ENCODE measurements at regions not wholly inside any gene's neighbourhood (a gene's known extent, or its start where the extent isn't known, plus 50 kb on each side); places are given as distances from the start of the nearest gene placed in this dataset.

GRCh38 chr6:54050750-54051149 is 60.5 kb upstream of the MLIP start:
- H2AFZ ChIP-seq (ENCODE audit: low read depth, low read length) = no peak overlapping the region
- H3K27ac ChIP-seq (ENCODE audit: low read depth, low read length) = no peak overlapping the region
- H3K79me2 ChIP-seq (ENCODE audit: insufficient read depth, low read length) = no peaks in the 10 kb centered on the region
- Mint-ChIP-seq H3K9me3 (ENCODE audit: unreplicated experiment) (no peaks in the 10 kb centered on the region), H3K4me3 (ENCODE audit: unreplicated experiment) (no peak overlapping the region), H3K36me3 (ENCODE audit: low read depth, unreplicated experiment) (no peaks in the 10 kb centered on the region), H3K4me1 (ENCODE audit: low read depth, unreplicated experiment) (peaks cover 14% of the 10 kb centered on the region), H3K27ac (ENCODE audit: unreplicated experiment) (no peak overlapping the region), H3K27me3 (ENCODE audit: low read depth, unreplicated experiment) (no peaks in the 10 kb centered on the region)
- H3K36me3 ChIP-seq (ENCODE audit: insufficient read depth, low read length) = no peaks in the 10 kb centered on the region
- H3K9me3 ChIP-seq (ENCODE audit: insufficient read depth, low read depth, low read length) = no peaks in the 10 kb centered on the region
- no peak for DNase-seq (ENCODE audit: low read depth)
- TF ChIP-seq, protein P1, sequence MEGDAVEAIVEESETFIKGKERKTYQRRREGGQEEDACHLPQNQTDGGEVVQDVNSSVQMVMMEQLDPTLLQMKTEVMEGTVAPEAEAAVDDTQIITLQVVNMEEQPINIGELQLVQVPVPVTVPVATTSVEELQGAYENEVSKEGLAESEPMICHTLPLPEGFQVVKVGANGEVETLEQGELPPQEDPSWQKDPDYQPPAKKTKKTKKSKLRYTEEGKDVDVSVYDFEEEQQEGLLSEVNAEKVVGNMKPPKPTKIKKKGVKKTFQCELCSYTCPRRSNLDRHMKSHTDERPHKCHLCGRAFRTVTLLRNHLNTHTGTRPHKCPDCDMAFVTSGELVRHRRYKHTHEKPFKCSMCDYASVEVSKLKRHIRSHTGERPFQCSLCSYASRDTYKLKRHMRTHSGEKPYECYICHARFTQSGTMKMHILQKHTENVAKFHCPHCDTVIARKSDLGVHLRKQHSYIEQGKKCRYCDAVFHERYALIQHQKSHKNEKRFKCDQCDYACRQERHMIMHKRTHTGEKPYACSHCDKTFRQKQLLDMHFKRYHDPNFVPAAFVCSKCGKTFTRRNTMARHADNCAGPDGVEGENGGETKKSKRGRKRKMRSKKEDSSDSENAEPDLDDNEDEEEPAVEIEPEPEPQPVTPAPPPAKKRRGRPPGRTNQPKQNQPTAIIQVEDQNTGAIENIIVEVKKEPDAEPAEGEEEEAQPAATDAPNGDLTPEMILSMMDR (IDR thresholded peaks at IDR 0.05; ENCODE audit: insufficient read depth, low read depth, low read length) = no peak
- TF ChIP-seq EZH2 (IDR thresholded peaks at IDR 0.05; ENCODE audit: insufficient read depth, low read length) = no peak
- H3K4me3 ChIP-seq (ENCODE audit: insufficient read depth, low read depth, low read length) = no peak overlapping the region
- H3K9ac ChIP-seq (ENCODE audit: low read length) = no peak overlapping the region
- no peak for FAIRE-seq
- no peaks in the 10 kb centered on the region for H3K27me3 ChIP-seq (ENCODE audit: insufficient read depth, low read length)
- no peaks in the 10 kb centered on the region for H4K20me1 ChIP-seq (ENCODE audit: insufficient read depth, low read length)
- H3K4me1 ChIP-seq (ENCODE audit: insufficient read depth, low read length) = peaks cover 12% of the 10 kb centered on the region
- H3K4me2 ChIP-seq (ENCODE audit: low read length) = no peak overlapping the region

- H3K4me2 ChIP-seq (ENCODE audit: low read length) = peak overlapping the region; percentile 79
- peaks cover 12% of the 10 kb centered on the region for H3K4me1 ChIP-seq (ENCODE audit: insufficient read depth, low read length)
- H3K4me3 ChIP-seq (ENCODE audit: insufficient read depth, low read depth, low read length) = peak overlapping the region; percentile 45
- H2AFZ ChIP-seq (ENCODE audit: low read depth, low read length) = no peak overlapping the region
- peaks cover 15% of the 10 kb centered on the region for H3K4me1 Mint-ChIP-seq (ENCODE audit: low read depth, unreplicated experiment)
- H3K27me3 ChIP-seq (ENCODE audit: insufficient read depth, low read length) = no peaks in the 10 kb centered on the region
- peak overlapping the region; percentile 31 for H3K27ac ChIP-seq (ENCODE audit: low read depth, low read length)
- H3K36me3 Mint-ChIP-seq (ENCODE audit: low read depth, unreplicated experiment) = no peaks in the 10 kb centered on the region
- H4K20me1 ChIP-seq (ENCODE audit: insufficient read depth, low read length) = no peaks in the 10 kb centered on the region
- H3K9ac ChIP-seq (ENCODE audit: low read length) = peak overlapping the region; percentile 3
- no peaks in the 10 kb centered on the region for H3K9me3 Mint-ChIP-seq (ENCODE audit: unreplicated experiment)
- H3K4me3 Mint-ChIP-seq (ENCODE audit: unreplicated experiment) = peak overlapping the region; percentile 21
- no peak overlapping the region for H3K27ac Mint-ChIP-seq (ENCODE audit: unreplicated experiment)
- H3K27me3 Mint-ChIP-seq (ENCODE audit: low read depth, unreplicated experiment) = no peaks in the 10 kb centered on the region
- no peak for TF ChIP-seq EZH2 (IDR thresholded peaks at IDR 0.05; ENCODE audit: insufficient read depth, low read length)
- TF ChIP-seq, protein P1 (IDR thresholded peaks at IDR 0.05; ENCODE audit: insufficient read depth, low read depth, low read length) = no peak
- peak; percentile 80 for FAIRE-seq
- no peaks in the 10 kb centered on the region for H3K36me3 ChIP-seq (ENCODE audit: insufficient read depth, low read length)
- no peaks in the 10 kb centered on the region for H3K9me3 ChIP-seq (ENCODE audit: insufficient read depth, low read depth, low read length)
- no peaks in the 10 kb centered on the region for H3K79me2 ChIP-seq (ENCODE audit: insufficient read depth, low read length)
- DNase-seq (ENCODE audit: low read depth) = peak; percentile 97
Measured at GRCh38 chr6:54053881-54054391, 57.3 kb upstream of the MLIP start.

DNA sequence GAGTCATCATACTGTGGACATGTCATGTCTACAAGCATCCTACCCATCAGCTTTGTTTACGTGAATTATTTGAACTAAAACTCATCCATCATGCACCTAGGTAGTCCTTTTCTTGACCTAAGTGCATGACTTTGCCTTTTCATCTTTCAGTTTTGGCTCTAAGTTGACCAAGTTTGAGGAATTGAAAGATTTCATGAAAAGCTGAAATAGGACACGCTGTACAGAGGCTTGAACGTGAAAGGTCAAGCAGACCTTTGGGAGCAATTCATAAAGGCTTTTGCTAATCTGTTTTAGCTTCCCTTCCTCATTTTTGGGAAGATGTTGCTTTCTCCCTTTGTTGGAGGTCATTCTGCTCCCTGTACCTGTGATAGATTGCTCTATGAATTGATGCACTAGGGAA is 55.1 kb upstream of the MLIP start:
- DNase-seq (ENCODE audit: low read depth) (no peak), FAIRE-seq (no peak)
- Mint-ChIP-seq H3K4me3 (ENCODE audit: unreplicated experiment) (no peak overlapping the region), H3K27ac (ENCODE audit: unreplicated experiment) (no peak overlapping the region), H3K9me3 (ENCODE audit: unreplicated experiment) (no peaks in the 10 kb centered on the region), H3K27me3 (ENCODE audit: low read depth, unreplicated experiment) (no peaks in the 10 kb centered on the region), H3K36me3 (ENCODE audit: low read depth, unreplicated experiment) (no peaks in the 10 kb centered on the region), H3K4me1 (ENCODE audit: low read depth, unreplicated experiment) (peaks cover 32% of the 10 kb centered on the region)
- H3K9me3 ChIP-seq (ENCODE audit: insufficient read depth, low read depth, low read length) = no peaks in the 10 kb centered on the region
- no peaks in the 10 kb centered on the region for H3K27me3 ChIP-seq (ENCODE audit: insufficient read depth, low read length)
- no peak overlapping the region for H3K4me3 ChIP-seq (ENCODE audit: insufficient read depth, low read depth, low read length)
- TF ChIP-seq, protein P1 (IDR thresholded peaks at IDR 0.05; ENCODE audit: insufficient read depth, low read depth, low read length) = no peak
- TF ChIP-seq EZH2 (IDR thresholded peaks at IDR 0.05; ENCODE audit: insufficient read depth, low read length) = no peak
- no peaks in the 10 kb centered on the region for H3K36me3 ChIP-seq (ENCODE audit: insufficient read depth, low read length)
- H3K4me1 ChIP-seq (ENCODE audit: insufficient read depth, low read length) = peaks cover 12% of the 10 kb centered on the region
- no peak overlapping the region for H3K4me2 ChIP-seq (ENCODE audit: low read length)
- no peak overlapping the region for H3K27ac ChIP-seq (ENCODE audit: low read depth, low read length)
- H3K9ac ChIP-seq (ENCODE audit: low read length) = no peak overlapping the region
- H4K20me1 ChIP-seq (ENCODE audit: insufficient read depth, low read length) = no peaks in the 10 kb centered on the region
- H3K79me2 ChIP-seq (ENCODE audit: insufficient read depth, low read length) = no peaks in the 10 kb centered on the region
- no peak overlapping the region for H2AFZ ChIP-seq (ENCODE audit: low read depth, low read length)

All from astrocyte (in vitro differentiated cells and primary cell).